GM12872 (cell line): ENCODE measurements at regions not wholly inside any gene's neighbourhood (a gene's known extent, or its start where the extent isn't known, plus 50 kb on each side); places are given as distances from the start of the nearest gene placed in this dataset.

Source experiments
- CTCF ChIP-seq: IDR thresholded peaks from 3 replicates; pipeline ENCODE4 v1.5.1; 2011; ENCODE audit warnings: low read depth, mild to moderate bottlenecking, low read length, moderate library complexity; ENCODE audit not compliant: insufficient read depth

DNA sequence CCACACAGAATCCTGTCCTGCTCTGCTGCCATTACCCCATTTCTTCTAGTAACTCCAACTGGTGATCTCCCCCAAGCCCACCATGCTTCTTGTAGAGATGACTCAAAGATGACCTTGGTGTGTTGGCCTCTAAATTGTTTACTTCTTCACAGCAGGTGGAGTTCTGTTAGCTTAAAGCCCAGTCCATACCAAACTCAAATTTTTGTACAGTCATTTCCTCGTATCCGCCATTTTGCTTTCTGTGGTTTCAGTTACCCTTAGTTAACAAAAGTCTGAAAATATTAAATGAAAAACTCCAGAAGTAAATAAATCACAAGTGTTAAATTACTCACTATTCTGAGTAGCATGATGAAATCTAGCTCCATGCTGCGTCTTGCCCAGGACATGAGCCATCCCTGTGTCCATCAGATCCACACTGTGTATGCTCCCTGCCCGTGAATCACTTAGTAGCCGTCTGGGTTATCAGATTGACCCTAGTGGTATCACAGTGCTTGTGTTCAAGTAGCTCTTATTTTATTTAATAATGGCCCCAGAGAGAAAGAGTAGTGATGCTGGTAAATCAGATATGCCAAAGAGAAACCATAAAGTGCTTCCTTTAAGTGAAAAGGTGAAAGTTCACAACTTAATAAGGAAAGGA is 133.3 kb upstream of the NOL4 start:
- no peak for TF ChIP-seq CTCF

- no peak for TF ChIP-seq CTCF
Measured at GRCh38 chr18:34358923-34359322, 134.2 kb upstream of the NOL4 start.

DNA sequence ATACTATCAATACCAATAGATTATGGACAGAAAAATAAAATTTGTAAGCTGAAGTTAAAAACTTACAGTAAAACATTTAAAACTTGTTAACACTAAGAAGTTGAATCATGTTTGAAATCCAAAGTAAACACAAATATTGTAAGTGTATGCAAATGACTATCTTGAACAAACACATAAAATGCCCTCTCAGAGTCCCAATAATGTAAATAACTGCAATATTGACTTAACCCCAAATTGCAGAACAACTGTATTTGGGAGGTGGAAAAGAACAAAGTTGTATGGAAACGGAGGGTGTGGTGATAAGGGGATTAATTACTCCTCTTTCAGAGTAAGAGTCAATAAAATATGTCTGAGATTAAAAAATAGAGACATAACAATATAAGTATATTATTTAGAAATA is 140.0 kb upstream of the NOL4 start:
- no peak for TF ChIP-seq CTCF

GRCh38 chr18:34370704-34371395 is 146.1 kb upstream of the NOL4 start:
- no peak for TF ChIP-seq CTCF

DNA sequence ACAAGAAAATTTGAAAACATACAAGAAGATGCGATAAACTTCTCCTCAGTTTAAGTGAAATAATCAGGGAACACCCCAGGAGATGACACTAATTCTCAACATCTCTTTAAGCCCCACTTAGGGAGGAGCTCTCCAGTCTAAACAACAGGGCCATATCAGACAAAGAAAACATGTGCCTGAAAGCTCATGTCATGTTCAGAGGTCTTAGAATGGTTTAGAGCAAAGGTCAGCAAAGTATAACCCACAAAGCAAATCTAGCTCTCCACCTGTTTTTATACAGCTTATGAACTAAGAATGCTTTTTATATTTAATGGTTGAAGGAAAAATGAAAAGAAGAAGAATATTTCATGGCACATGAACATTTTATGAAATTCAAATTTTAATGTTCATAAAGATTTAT is 155.6 kb upstream of the NOL4 start:
- no peak for TF ChIP-seq CTCF

- TF ChIP-seq CTCF: no peak
Measured at GRCh38 chr18:34385311-34385710, 160.6 kb upstream of the NOL4 start.

GRCh38 chr18:34386803-34387202 is 162.1 kb upstream of the NOL4 start:
- no peak for TF ChIP-seq CTCF
